Nucleus accumbens (tissue), 56 donors: ENCODE measurements at regions not wholly inside any gene's neighbourhood (a gene's known extent, or its start where the extent isn't known, plus 50 kb on each side); places are given as distances from the start of the nearest gene placed in this dataset.

Experiments
- DNase-seq, 56 donors: peaks; one replicate each; lab custom pipeline; 2025; lab: John Stamatoyannopoulos, UW

DNA sequence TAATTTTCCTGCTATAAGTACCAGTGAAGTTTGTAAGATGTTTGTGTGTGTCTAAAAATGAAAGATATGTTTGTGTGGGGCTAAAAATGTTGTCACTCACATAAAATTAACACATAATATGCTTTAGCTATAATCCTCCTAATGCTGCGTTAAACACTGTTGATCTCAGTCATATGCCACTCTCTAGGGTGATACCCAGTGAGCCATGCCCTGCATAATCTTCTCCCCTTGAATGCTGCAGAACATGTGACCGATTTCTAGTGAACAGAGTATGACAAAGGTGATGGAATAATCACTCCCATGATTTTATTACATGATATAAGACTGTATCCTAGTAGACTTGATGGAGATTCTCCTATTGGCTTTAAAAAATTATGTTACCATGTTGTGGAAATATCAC is 119.1 kb upstream of the EPHA5 start:
- DNase-seq = no peak

DNA sequence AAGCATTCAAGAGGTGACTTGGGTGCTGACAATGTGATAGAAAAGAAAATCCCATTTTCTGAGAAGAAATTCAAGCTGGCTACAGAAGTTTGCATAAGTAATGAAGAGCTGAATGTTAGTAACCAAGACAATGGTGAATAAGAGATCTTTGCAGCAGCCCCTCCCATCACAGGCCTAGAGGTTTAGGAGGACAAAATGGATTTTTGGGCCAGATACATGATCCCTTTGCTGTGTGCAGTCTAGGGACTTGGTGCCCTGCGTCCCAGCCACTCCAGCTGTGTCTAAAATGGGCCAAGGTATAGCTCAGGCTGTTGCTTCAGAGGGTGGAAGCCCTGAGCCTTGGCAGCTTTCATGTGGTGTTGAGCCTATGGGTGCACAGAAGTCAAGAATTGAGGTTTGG is 107.0 kb upstream of the EPHA5 start:
- DNase-seq = no peak

DNA sequence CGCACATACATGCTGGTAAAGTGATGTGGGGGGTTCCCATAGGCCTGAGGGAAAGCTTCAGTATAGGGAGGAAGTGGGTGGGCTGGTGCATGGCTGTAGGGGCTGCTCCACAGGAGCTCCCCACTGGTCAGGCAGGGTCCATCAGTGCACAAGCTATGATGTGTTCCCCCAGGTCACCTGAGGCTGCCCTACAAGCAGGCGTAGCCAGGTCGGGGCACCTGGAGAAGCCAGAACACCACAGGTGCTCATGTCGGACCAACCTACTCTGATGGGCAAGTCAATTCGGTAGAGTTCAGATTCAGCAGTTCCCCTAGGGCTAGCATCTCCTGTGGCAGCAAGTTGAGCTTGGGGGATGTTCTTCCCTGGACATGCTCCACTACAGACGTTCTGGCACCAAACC is 103.3 kb upstream of the EPHA5 start:
- no peak for DNase-seq

- no peak for DNase-seq
These were observed 77.1 kb upstream of the EPHA5 start for GRCh38 chr4:65747386-65747785.

- DNase-seq = no peak
These were observed 67.8 kb upstream of the EPHA5 start for GRCh38 chr4:65738134-65738533.

DNA sequence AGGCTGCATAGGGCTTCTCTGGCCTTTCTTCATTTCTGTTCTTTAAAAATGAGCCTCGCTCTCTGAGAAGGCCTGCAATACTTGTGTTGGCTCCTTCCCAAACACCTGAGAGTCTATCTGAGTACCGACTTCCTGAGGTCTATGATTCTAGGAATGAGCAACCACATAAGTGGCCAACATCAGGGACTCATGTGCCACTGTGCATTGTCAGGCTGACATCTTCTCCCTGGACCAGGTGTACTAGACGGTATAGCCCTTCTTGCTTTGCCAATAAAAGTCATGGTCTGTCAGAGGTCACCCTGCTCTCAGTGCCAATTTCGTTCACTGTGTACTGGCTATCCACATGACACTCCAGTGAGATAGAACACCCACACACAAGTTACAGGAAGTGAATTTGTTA is 67.4 kb upstream of the EPHA5 start:
- DNase-seq = no peak

DNA sequence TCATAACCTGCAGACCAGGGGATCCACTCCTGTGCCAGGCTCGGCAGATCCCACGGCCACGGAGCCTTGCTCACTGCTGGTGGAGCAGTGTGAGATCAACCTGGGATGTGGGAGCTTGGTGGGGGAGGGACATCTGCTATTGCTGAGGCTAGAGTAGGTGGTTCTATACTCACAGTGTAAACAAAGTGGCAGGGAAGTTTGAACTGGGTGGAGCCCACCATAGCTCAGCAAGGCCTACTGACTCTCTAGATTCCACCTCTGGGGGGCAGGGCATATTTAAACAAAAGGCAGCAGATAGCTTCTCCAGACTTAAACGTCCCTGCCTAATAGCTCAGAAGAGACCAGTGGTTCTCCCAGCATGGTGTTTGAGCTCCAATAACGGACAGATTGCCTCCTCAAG is 54.7 kb upstream of the EPHA5 start:
- DNase-seq = no peak
